Sigmoid colon (tissue), 6 donors: ENCODE measurements at regions not wholly inside any gene's neighbourhood (a gene's known extent, or its start where the extent isn't known, plus 50 kb on each side); places are given as distances from the start of the nearest gene placed in this dataset.

Experiments
- DNase-seq: peaks from one replicate; pipeline ENCODE4 v3.0.0-alpha.2; 2019
- H3K27ac ChIP-seq, 4 donors: fragments of 200-600 bp; sonication (generic); one replicate each; pipeline ENCODE4 v1.5.1; 2016 to 2019; ENCODE audit warnings: mild to moderate bottlenecking in 1 of 4
- H3K27me3 ChIP-seq, 3 donors: fragments of 200-600 bp; sonication (generic); one replicate each; pipeline ENCODE4 v1.5.1; 2019; ENCODE audit warnings: mild to moderate bottlenecking in 1 of 3
- H3K36me3 ChIP-seq, 4 donors: fragments of 200-600 bp; sonication (generic); one replicate each; pipeline ENCODE4 v1.5.1; 2016 to 2019
- H3K4me1 ChIP-seq, 4 donors: fragments of 200-600 bp; sonication (generic); one replicate each; pipeline ENCODE4 v1.5.1; 2017 to 2019
- H3K4me3 ChIP-seq, 4 donors: fragments of 200-600 bp; sonication (generic); one replicate each; pipeline ENCODE4 v1.5.1; 2017 to 2019; ENCODE audit warnings: mild to moderate bottlenecking in 2 of 4, moderate library complexity in 1 of 4
- H3K9me3 ChIP-seq, 4 donors: fragments of 200-600 bp in 3 of 4; sonication (generic) in 3 of 4; one replicate each; pipeline versions ENCODE4 v1.5.1 to v1.6.1; 2013 to 2019
- CTCF ChIP-seq, 4 experiments: fragments of 450-650 bp in 3 of 4; fragments of 200-600 bp in 1 of 4; IDR thresholded peaks; one replicate each; pipeline ENCODE4 v1.5.1; 2016 to 2019; ENCODE audit warnings: antibody characterized with exemption in 4 of 4, mild to moderate bottlenecking in 3 of 4, moderate library complexity in 2 of 4
- EP300 ChIP-seq, 4 donors: sonication (generic); formaldehyde crosslinking; IDR thresholded peaks; one replicate each; pipeline ENCODE4 v1.6.1; 2017; ENCODE audit warnings: antibody characterized with exemption in 4 of 4
- POLR2A ChIP-seq, 2 donors: fragments of 450-650 bp; IDR thresholded peaks; one replicate each; pipeline ENCODE4 v1.6.1; 2016; ENCODE audit warnings: antibody characterized with exemption in 2 of 2, mild to moderate bottlenecking in 2 of 2, moderate library complexity in 2 of 2
- POLR2AphosphoS5 ChIP-seq, 4 donors: sonication (generic); formaldehyde crosslinking; IDR thresholded peaks; one replicate each; pipeline ENCODE4 v1.6.1; 2017; ENCODE audit warnings: antibody characterized with exemption in 4 of 4
- WGBS, 2 donors: extraction: QIAGEN DNeasy Blood & Tissue Kit; methylation state at CpG; one replicate each; pipeline ENCODE4 v1.1.7; 2013; 5-methylcytosine and 5-hydroxymethylcytosine counted together
- intact Hi-C: fragments of 100-400 bp; cut with DNase I; formaldehyde crosslinking; loops from one replicate; pipeline ENCODE4 v1.15.1; 2023
- donor health status: healthy with polysubstance abuse.
- donor health status: healthy.

DNA sequence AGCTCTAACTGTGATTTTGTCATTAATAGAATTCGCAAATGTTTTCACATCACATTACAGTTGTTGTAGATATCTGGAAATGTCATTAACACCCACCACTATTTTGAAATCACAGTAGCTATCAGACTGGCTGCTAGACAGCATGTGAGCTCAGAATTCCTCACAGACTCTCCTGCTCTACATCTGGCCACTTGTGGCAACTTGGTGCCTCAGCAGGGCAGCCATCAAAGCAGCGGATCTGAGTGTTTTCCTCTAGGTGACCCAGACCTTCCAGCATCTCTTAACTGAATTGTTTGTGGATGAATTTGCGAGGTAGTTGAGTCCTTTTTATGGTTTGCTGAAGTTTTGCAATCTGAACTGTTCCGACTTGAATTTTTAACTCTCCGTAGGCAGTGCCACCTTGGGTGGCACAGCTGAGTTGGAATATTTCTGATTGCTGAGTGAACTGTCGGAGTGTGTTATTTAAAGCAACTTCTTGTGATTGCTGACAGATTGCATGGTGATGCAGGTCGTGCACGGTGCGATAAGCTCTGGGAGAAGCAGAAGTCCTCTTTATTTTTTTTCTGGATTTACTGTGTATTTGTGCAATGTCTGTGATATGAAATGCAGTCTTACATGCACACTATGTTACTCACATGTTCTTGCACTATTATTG is 114.0 kb upstream of the PLET1 start:
- Histone ChIP-seq H3K27me3 (no peaks in the 10 kb centered on the region), H3K4me3 (no peak overlapping the region), H3K36me3 (no peaks in the 10 kb centered on the region), H3K27ac (no peak overlapping the region), H3K9me3 (no peaks in the 10 kb centered on the region), H3K4me1 (no peaks in the 10 kb centered on the region)
- TF ChIP-seq POLR2AphosphoS5 (IDR thresholded peaks at IDR 0.05) (no peak), CTCF (IDR thresholded peaks at IDR 0.05) (no peak), EP300 (IDR thresholded peaks at IDR 0.05) (no peak), POLR2A (IDR thresholded peaks at IDR 0.05) (no peak)
- no peak for DNase-seq
- 82 to 86% methylated on average over 9 of the region's 9 CpGs for WGBS, 2 donors
- intact Hi-C loops: no loop called here

DNA sequence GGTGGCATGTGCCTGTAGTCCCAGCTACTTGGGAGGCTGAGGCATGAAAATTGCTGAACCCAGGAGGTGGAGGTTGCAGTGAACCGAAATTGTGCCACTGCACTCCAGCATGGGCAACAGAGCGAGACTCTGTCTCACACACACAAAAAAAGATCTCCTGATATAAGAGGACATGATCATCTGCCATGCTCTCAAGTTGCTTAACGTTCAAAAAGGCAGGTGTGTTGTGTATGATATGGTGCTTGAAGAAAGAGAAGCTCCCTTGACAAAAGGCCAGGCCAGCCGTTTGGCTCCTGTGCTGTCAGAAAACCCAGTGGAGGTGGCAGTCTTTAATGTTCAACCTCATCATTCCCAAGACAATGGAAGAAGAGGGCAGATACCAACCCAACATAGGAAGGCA is 117.3 kb upstream of the PLET1 start:
- H3K36me3 ChIP-seq: no peaks in the 10 kb centered on the region
- no peak overlapping the region for H3K4me3 ChIP-seq
- intact Hi-C loops: no loop called here
- WGBS, 2 donors: 89% methylated on average over 4 of the region's 4 CpGs
- no peaks in the 10 kb centered on the region for H3K27me3 ChIP-seq
- no peak overlapping the region for H3K27ac ChIP-seq
- H3K4me1 ChIP-seq: no peaks in the 10 kb centered on the region
- TF ChIP-seq EP300 (IDR thresholded peaks at IDR 0.05) (no peak), POLR2AphosphoS5 (IDR thresholded peaks at IDR 0.05) (no peak), CTCF (IDR thresholded peaks at IDR 0.05) (no peak), POLR2A (IDR thresholded peaks at IDR 0.05) (no peak)
- H3K9me3 ChIP-seq: no peaks in the 10 kb centered on the region
- DNase-seq: no peak

GRCh38 chr11:112380464-112380863 is 119.8 kb upstream of the PLET1 start:
- TF ChIP-seq POLR2AphosphoS5 (IDR thresholded peaks at IDR 0.05): no peak
- TF ChIP-seq POLR2A (IDR thresholded peaks at IDR 0.05): no peak
- no peak for TF ChIP-seq CTCF (IDR thresholded peaks at IDR 0.05)
- TF ChIP-seq EP300 (IDR thresholded peaks at IDR 0.05): no peak
- H3K27ac ChIP-seq: no peak overlapping the region
- H3K36me3 ChIP-seq: no peaks in the 10 kb centered on the region
- intact Hi-C loops: no loop called here
- H3K9me3 ChIP-seq: no peaks in the 10 kb centered on the region
- no peaks in the 10 kb centered on the region for H3K4me1 ChIP-seq
- whole genome bisulfite sequencing, 2 donors: 92 to 95% methylated on average over 9 of the region's 9 CpGs
- DNase-seq: no peak
- H3K27me3 ChIP-seq: no peaks in the 10 kb centered on the region
- H3K4me3 ChIP-seq: no peak overlapping the region

DNA sequence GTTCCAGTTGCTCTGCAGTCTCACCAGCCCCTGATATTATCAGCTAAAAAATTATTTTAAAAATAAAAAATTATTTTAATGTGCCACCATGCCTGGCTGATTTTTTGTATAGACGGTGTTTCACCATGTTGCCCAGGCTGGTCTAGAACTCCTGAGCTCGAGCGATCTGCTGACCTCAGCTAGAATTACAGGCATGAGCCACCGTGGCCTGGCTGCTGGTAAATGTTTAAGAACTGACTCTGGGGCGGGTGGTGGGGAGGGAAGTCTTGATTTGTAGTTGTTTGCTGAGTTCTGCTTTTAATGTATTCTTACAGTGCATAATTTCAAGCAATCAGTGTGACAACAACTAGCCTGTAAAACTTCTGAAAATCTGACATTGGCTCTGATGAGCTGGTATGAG is 120.9 kb upstream of the PLET1 start:
- TF ChIP-seq CTCF (IDR thresholded peaks at IDR 0.05): no peak
- no peak for TF ChIP-seq POLR2AphosphoS5 (IDR thresholded peaks at IDR 0.05)
- no peak for TF ChIP-seq EP300 (IDR thresholded peaks at IDR 0.05)
- TF ChIP-seq POLR2A (IDR thresholded peaks at IDR 0.05): no peak
- WGBS, 2 donors: 63% methylated on average over 5 of the region's 5 CpGs
- peaks cover 0 to 3% (median 0%) of the 10 kb centered on the region in 4 donors for H3K4me1 ChIP-seq
- DNase-seq: no peak
- H3K36me3 ChIP-seq: no peaks in the 10 kb centered on the region
- intact Hi-C loops: no loop called here
- no peak overlapping the region for H3K4me3 ChIP-seq
- no peak overlapping the region for H3K27ac ChIP-seq
- no peaks in the 10 kb centered on the region for H3K9me3 ChIP-seq
- H3K27me3 ChIP-seq: no peaks in the 10 kb centered on the region

DNA sequence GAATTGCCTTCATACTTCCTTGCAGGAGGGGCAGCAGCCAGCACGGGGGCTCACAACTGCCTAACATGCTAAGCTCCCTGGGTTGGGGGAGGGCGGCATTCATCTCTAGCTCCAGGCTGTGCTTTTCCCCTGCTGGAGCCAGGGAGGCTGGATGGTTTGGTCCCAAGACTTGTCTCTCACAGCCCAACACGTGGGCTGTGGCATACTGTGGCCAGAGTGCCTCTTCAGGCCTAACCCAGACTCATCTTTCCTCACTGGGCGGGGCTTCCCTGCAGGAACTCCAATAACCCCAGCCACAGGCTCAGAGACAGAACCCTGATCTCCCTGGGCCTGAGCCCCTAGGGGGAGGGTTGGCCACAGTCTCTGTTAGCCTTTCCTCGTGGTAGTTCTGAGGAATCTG is 121.9 kb upstream of the PLET1 start:
- Histone ChIP-seq H3K4me1 (peaks cover 0 to 3% (median 0%) of the 10 kb centered on the region in 4 donors), H3K27ac (no peak overlapping the region), H3K4me3 (no peak overlapping the region), H3K9me3 (no peaks in the 10 kb centered on the region), H3K36me3 (no peaks in the 10 kb centered on the region), H3K27me3 (no peaks in the 10 kb centered on the region)
- DNase-seq: no peak
- 67 to 77% methylated on average over 5 of the region's 5 CpGs for WGBS, 2 donors
- intact Hi-C loops: no loop called here
- TF ChIP-seq EP300 (IDR thresholded peaks at IDR 0.05) (no peak), POLR2A (IDR thresholded peaks at IDR 0.05) (no peak), POLR2AphosphoS5 (IDR thresholded peaks at IDR 0.05) (no peak), CTCF (IDR thresholded peaks at IDR 0.05) (no peak)
